Activated CD4-positive, CD25-positive, alpha-beta regulatory T cell treated with anti-CD3 and anti-CD28 coated beads, Interleukin-2, amount 50 U/mL, for 24 hours (primary cell): ENCODE measurements at regions not wholly inside any gene's neighbourhood (a gene's known extent, or its start where the extent isn't known, plus 50 kb on each side); places are given as distances from the start of the nearest gene placed in this dataset.

Source experiments
- ATAC-seq, 2 donors: fragments of 150-1000 bp; cut with Tn5 transposase; one replicate each; pipeline ENCODE4 v1.10.0; 2021; ENCODE audit warnings: mild to moderate bottlenecking in 1 of 2, moderate library complexity in 1 of 2

DNA sequence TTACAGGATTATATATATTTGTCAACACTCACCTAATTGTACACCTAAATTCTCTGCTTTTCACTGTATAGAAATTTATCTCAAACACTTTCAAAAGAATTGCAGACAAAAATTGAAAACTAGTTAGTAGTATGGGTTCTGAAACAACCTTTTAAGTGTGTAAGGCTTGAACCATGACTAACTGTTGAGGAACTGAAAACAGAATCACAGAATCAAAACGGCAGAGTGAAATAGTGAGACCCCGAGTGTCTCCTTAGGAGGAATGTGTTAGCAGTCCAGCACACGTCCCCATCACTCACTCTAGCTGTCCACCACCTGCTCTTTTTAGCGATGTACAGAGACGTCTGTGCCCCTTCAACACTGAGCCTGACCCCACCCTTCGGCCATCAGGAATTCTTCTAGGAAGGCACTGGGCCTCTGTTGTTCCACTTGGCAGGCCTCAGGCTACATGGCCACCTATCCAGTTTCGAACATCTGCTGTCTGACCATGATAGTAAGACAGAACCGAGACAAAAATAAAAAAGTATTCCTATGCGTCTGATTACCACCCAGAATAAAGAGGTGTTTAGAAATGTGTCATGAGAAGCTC is 227.4 kb downstream of the C6orf118 start:
- no peak for ATAC-seq

DNA sequence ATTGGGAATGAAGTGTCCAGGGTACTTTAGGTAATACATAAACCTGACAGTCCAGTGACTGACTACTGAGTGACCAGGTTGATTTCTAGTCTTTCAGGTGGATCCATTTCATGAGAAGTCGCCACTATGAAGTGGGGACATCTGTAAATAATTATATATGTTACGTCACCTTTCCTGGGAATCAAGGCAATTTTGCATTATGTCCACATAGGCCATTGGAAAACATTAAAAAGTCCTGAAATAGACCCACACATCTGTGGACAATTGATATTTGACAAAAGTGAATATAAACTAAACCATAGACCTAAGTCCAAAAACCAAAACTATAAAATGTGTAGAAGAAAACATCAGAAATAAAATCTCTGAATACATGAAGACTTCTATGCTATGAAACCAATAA is 231.5 kb downstream of the C6orf118 start:
- no peak for ATAC-seq

DNA sequence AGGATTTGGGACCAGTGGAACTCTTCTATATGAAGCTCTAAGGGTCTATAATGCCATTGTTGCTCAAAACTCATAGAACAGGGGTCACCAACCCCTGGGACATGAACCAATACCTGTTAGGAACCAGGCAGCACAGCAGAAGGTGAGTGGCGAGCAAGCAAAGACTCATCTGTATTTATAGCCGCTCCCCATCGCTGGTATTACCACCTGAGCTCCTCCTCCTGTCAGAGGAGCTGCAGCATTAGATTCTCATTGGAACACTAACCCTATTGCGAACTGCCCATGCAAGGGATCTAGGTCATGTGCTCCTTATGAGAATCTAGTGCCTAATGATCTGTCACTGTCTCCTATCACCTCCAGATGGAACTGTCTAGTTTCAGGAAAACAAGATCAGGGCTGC is 237.5 kb downstream of the C6orf118 start:
- no peak for ATAC-seq

DNA sequence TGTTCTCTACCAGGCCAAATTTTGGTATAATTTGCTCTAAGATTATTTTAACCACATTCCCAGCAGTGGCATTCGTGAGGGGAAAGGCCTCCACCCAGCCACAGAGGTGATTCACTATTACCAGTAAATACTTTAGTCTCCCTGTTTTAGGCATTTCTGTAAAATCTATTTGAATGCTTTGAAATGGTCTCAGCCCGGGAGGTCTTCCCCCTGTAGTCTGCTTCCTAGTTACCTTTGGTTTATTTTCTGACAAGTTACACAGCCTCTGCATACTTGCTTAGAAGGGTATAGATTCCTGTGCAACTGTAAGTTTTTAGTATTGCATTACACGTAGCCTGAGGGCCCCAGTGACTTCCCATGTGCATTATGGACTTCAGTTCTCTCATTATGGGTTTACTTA is 248.7 kb downstream of the C6orf118 start:
- no peak for ATAC-seq

DNA sequence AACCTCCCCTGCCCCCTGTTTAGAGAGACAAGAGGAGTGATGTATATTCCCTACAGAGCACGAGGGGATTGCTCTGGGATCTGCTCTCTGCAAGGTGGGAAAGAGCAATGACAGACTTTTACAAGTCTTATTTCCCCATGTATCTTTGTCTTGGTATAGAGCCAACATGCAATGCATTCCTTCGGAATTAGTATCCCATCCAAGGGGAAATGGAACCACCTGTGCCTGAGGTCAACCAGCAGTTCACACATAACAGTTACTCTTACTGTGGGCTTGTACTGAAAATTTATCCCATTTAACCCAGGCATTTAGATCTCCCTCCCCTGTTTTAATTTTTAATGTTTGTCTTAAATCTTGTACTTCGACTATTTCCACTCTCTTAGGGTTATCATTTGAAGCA is 250.4 kb downstream of the C6orf118 start:
- no peak for ATAC-seq

DNA sequence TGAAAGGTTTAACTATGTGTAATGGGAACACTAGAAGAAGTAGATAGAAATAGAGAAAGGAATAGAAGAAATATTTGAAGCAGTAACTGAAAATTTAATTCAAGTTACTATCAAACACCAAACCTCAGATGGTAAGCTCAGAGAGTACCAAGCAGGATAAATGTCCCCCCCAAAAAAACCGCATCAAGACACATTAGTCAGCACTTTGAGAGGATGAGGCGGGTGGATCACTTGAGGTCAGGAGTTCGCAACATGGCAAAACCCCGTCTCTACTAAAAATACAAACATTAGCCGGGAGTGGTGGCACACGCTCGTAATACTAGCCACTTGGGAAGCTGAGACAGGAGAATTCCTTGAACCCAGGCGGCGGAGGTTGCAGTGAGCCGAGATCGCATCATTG is 253.1 kb downstream of the C6orf118 start:
- no peak for ATAC-seq

DNA sequence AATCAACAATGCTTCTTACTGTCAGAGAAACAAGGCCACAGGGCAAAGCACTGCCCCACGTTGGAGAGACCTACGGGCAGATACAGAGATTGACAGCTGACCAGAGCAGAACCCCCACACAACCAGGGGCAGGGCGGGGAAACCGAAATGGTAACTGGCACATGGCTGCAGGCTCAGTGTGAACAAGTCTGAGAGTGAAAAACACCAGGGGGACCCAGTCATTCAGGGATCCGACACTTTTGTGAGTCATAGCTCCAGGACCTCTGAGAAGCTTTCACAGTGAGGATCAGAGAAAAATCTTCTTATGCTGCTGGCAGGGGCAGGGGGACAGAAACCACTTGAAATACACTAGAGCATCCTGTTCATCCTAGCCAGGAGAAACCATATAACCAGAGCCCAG is 254.2 kb downstream of the C6orf118 start:
- no peak for ATAC-seq

DNA sequence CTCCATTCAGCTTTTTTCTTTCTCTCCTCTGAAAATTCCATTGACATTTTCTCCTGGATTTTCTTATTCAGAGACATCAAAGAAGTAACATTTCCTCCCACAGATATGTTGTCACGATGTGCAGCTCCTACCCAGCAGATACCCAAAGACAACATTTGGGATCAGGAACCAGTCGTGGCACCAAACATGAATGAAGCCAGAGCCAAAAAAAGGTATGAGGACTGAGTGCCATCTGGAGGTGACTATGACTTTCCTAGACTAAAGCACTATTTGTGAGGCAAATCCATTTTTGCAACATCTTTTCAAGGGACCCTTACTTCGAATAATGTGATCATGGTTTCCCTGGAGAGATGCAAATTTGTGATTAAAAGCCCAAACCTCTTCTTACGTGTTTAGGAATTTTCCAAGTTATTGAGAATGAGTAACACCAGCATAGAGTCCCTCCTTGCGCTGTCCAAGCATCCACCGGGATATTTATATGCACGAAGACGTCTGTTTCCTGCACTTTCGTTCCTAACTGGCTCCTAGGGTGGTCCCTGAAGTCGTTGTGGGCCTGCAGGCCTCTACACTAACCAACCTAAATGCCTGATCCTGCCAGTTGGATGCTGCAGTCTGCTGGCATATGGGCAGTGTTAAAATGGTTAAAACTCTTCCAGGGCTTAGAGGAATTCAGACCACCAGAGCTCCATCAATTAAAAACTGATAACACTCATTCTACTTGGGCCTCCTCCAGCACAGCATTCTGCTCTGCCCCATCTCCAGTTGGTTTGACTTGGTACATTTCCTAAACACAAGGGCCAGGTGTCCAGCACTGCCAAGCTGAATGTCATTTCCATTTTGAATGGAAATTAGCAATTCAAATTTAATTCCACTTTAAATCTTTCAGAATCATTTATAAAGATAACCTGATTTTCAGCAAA is 256.6 kb downstream of the C6orf118 start:
- ATAC-seq = no peak

DNA sequence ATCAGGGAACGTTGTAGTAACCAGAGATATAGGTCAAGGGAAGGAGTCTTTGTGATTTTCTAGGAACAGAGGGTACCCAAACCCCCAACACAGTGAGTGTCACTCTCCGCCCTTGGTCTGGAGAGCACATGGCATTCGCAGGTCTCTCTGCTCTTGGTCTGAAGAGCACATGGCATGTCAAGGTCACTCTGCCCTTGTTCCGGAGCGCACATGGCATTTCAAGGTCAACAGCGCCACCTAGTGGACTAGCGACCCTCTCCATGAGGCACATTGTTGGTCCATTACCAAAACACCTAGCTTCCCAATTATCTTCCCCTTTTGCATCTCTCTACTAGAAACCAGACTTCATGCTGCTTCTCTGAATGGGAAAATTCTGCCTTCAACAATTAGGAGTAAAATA is 260.0 kb downstream of the C6orf118 start:
- no peak for ATAC-seq

DNA sequence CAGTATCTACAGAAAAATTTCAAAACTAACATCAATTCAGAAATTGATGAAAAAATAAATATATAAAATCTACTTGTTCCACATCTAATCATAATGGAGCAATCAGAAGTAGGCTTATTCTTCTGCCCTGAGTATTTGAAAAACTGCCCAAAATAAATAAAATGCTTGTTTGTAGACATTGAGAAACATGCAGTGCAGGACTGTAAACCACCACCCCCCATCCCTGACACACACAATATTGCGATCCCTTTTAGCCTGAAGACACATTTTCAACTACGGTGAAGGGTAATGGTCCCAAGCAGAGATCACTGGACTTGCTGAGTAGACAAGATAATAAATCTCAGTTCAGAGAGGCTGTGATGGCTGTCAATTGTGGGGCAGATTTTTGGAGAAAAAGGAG is 261.5 kb downstream of the C6orf118 start:
- ATAC-seq = no peak

DNA sequence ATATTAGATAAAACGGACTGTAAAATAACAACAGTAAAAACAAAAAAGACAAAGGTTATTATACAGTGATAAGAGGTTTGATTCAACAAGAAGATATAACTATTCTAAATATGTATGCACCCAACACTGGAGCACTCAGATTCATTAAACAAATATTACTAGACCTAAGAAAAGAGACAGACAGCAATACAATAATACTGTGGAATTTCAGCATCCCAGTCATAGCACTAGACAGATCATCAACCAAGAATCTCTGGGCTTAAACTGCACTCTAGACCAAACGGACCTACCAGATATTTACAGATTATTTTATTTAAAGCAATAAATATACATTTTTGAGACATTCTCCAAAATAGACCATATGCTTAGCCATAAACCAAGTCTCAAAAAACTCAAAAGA is 263.8 kb downstream of the C6orf118 start:
- ATAC-seq = no peak

DNA sequence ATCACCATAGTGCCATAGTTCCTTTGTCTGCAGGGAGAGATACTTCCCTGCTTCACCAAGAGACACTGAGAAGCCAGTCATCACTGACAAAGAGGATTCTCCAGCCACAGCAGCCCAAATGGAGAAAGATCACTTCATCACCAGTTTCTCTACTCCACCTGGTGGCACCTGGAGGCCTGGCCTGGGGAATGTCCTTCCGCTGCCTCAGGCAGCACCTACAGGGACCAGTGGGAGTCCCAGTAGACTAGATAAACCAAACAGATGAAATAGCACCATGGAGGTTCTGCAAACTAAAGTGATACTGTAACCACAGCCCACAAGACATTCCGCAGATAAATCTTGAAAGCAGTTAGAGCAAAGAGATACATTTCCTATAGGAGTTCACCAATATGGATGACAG is 266.5 kb downstream of the C6orf118 start:
- ATAC-seq = no peak

DNA sequence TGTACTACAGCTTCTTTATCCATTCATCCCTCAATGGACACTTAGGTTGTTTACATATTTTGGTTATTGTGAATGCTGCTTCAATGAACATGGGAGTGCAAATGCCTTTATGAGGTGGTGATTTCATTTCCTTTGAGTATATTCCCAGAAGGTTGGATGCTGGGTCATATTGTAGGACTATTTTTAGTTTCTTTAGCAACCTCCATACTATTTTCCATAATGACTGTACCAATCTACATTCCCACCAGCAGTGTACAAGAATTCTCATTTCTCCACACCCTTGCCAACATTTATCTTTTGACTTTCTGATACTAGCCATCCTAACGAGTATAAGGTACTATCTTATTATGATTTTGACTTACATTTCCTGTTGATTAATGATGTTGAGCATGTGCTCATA is 269.0 kb downstream of the C6orf118 start:
- no peak for ATAC-seq

DNA sequence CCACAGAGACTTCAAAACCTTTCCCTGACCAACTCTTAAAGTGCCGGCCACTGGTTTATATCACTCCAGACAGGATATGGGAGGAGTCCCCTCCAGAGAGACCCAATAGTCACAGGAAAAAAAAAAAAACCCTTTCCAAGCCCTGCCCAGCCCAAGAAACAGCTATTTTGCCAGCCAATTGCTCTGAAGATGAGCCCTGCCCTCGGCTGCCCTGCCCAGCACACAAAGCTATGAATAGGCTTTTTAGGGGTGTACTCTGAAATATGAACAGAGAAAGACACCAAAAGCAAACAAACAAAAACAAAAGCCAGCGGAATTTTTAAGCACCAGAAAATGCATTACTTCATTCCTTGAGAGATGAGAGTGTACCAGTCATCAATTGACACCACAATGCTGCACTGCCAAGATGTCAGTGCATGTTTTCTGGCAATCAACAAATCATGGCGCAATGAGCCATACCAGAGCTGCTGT is 275.1 kb downstream of the C6orf118 start:
- no peak for ATAC-seq

DNA sequence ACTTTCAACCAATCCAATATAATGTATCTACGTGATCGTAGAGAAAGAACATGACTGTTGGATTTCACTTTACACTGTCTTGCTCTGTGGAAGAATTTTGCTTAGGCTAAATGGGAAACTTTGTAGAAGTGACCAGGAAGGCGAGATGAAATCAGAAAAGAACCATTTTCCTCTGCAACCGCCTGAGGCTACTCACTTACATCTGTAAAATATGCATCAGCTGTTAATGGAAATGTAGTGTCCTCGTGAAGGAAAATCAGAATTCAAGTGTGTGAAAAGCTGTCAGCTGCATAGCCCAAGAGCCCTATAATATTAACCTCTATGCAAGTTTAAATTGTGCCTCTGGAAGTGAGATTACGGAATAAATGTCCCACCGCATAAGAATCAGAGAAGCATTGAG is 277.9 kb downstream of the C6orf118 start:
- no peak for ATAC-seq

DNA sequence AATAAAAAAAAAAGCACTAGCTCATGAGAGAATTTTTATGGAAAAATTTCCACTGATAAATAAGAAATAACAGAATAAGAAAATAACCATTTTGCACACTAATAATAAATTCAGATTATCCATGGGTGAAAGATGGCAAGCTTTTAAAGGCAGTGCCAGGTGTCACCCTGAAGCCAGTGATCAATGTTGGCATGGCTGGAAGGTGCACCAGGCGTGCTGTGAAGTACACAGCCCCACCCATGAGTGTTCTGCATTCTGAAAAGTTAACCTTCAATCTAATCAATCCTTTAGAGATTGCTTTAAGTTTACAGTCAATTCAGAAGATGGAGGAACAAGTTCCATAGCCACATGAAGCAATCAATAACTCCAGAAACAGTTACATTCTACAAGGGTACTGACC is 284.4 kb downstream of the C6orf118 start:
- ATAC-seq = no peak

DNA sequence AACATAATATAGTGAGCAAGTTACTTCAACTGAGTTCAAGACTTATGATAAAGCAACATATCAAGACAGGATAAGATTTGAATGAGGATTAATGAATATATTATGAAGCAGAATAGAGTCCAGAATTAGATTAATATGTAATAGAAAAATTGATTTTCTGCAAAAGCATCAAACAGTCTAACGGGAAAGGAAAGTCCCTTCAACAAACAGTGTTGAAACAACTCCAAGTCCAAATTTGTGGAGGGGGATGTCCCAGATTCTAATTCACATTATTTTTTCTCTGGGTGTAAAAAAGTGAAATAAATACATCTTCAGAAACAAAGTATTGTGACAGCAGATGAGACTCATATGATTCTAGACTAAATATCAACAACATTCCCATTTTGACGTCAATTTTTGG is 289.7 kb downstream of the C6orf118 start:
- no peak for ATAC-seq

DNA sequence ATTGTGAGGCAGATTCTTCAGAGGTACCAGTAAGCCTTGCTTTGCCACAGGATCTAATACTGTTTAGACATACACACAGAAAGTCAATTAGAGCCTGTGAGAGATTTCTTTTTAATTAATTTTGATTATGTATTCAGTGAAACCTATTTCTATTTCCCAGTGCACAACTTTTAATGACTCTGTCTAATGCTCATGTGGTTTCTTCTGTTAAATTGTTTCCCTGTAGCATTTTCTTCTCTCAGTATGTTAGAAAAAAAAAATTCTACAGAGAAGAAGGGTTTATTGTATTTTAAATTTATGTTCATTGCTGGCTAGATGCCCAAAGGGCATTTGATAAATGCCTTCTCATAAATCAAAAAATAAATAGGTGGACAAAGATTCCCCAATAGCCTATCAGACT is 293.7 kb downstream of the C6orf118 start:
- no peak for ATAC-seq

DNA sequence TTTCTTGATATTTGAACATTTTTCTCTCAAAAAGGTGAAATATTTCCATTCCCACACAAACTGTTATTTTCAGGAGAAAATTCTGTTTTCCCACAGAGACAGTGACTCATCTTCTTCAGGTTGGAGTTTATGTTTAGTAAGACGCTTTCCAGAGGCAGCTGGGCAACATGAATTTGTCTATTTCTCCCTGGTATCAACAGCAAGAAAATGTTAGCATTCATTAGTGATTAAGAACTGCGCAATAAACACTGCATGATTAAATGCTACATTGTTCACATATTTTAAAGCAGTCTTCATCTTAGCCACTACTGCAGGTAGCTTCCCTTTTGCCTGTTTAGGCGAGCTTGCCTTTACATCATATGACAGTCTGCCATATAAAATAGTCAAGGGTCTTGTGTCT is 295.7 kb downstream of the C6orf118 start:
- ATAC-seq = no peak

DNA sequence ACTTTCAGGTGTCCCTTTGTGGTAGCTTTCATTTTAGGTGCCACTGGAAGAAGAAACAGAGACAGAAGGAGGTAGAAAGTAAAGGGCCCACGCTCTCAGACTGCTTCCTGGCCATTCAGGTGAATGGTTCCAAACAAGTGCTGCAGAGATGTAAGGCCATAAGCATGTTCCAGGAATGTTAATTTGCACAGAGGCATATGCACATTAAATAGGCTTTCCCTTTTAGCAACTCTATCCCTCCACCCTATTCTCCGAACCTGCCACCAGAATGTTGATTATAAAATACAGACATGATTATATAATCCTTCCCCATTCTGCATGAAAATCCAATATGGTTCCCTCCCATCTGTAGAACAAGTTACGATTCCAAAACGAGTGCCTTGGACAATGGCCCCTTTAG is 297.2 kb downstream of the C6orf118 start:
- ATAC-seq = no peak

DNA sequence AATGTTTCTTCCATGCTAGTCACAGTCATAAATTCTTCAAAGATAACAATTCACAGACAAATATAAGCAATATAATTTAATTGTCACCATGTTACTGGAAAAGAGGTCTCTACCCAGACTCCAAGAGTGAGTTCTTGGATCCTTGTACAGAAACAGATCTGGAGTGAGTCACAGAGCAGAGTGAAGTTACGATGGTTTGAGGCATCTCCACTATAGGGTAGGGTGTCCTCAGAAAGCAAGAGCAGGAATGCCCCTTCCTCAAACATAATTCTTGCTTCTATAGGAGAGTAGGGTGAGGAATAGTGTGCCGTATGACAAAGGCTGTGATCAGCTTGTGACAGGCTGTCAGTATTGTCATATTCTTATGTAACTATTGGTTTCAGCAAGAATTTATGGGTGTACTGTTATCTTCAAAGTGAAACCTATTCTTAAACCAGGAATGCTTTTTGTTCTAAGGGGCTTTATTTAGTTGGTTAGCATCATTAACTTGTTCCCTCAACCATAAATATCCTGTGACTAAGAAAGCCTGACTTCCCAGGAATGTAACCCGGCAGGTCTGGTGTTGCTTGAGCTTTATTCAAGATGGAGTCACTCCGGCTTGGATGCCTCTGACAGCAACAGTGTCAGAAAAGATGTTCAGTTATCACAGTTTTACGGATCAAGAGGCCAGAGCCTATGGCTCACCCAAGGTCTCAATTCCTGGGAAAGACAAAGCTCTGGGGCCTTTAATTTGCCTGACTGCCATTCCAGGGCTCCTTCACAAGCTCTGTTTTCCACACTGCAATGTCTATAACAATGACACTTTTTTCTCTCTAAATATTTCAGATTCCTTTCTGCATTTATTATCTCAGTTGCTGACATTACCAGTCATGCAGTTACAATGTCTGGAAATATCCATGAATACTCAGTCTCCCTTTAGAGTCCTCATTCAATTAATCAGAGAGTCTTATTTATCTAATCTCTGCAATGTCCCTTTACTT is 298.6 kb downstream of the C6orf118 start:
- no peak for ATAC-seq

DNA sequence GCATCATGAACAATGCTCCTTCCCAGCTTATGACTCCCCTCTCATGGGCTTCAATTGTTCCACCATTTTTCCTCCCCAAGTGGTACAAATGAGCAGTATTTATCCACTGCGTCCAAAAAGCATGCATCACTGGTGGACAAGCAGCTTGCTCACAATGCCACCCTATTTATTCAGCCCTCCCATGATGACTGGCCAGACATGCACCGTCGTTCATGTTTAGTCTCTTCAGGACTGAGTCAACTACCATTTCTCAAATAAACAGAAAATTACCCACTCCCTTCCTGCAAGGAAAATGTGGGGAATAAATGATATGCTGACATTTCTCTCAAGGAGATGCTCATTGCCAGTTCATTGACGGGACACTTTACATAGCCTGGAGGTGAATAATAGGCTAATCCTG is 300.4 kb downstream of the C6orf118 start:
- ATAC-seq = no peak

DNA sequence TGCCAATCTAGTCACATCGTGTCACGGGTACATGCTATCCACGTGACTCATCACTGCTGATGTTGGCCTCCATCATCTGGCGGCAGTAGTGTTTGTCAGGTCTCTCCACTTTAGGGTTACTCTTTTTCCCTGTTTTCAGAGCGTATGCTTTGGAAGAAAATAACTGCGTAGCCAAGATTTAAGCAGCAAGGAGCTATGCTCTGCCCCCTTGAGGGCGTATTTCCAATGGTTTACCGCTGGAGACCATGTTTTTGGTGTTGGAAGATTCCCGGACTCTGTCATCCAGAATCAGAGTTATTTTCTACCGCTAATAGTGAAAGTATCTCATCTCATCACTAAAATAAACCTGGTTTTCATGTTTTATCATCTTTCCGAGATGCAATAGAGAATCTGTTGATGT is 306.5 kb downstream of the C6orf118 start:
- no peak for ATAC-seq
